OCI-LY7 (cell line): ENCODE measurements at regions not wholly inside any gene's neighbourhood (a gene's known extent, or its start where the extent isn't known, plus 50 kb on each side); places are given as distances from the start of the nearest gene placed in this dataset.

ENCODE experiments used
- BruUV-seq: library from RNA; stranded (reverse); fragments of 400-500 nt; replicated peaks from 2 replicates; lab custom pipeline; 2021; lab: Mats Ljungman, UMichigan
- CTCF ChIA-PET: fragments of 300-600 bp; sonication (Branson Sonifier 250); formaldehyde crosslinking; loops from one replicate; lab custom pipeline; 2022; ENCODE audit warnings: antibody characterized with exemption; ENCODE audit not compliant: unreplicated experiment; lab: Charles Lee
- POLR2A ChIA-PET: fragments of 300-600 bp; sonication (Branson Sonifier 250); formaldehyde crosslinking; loops from one replicate; lab custom pipeline; 2022; ENCODE audit warnings: antibody characterized with exemption; lab: Charles Lee
- DNase-seq: peaks from one replicate; pipeline ENCODE4 v3.0.0-alpha.2; 2015; ENCODE audit warnings: low spot score
- H2AFZ ChIP-seq: fragments of 200-600 bp; sonication (generic), shearing (Covaris generic); 2 replicates; pipeline ENCODE4 v1.6.1; 2014; ENCODE audit warnings: mild to moderate bottlenecking, antibody characterized with exemption, low read length, moderate library complexity
- H3K27ac ChIP-seq: fragments of 200-600 bp; sonication (generic); 2 replicates; pipeline ENCODE4 v1.5.1; 2014; ENCODE audit warnings: mixed run types, low read depth, mild to moderate bottlenecking, moderate library complexity, low read length, inconsistent platforms; ENCODE audit not compliant: poor library complexity, severe bottlenecking
- H3K36me3 ChIP-seq: fragments of 200-600 bp; sonication (generic); 2 replicates; pipeline ENCODE4 v1.6.1; 2014; ENCODE audit warnings: mild to moderate bottlenecking, antibody characterized with exemption, low read length, moderate library complexity, mixed read lengths; ENCODE audit not compliant: insufficient read depth
- H3K4me1 ChIP-seq: fragments of 200-600 bp; sonication (generic); 2 replicates; pipeline ENCODE4 v1.5.1; 2014; ENCODE audit warnings: mild to moderate bottlenecking, low read length; ENCODE audit not compliant: insufficient read depth, poor library complexity, severe bottlenecking
- H3K4me2 ChIP-seq: fragments of 200-600 bp; sonication (generic); 2 replicates; pipeline ENCODE4 v1.6.1; 2014; ENCODE audit warnings: mild to moderate bottlenecking, low read length
- H3K4me3 ChIP-seq: fragments of 200-600 bp; sonication (generic); 2 replicates; pipeline ENCODE4 v1.5.1; 2014; ENCODE audit warnings: mild to moderate bottlenecking, low read depth, low read length; ENCODE audit not compliant: poor library complexity, severe bottlenecking
- H3K79me2 ChIP-seq: fragments of 200-600 bp; sonication (generic); 2 replicates; pipeline ENCODE4 v1.6.1; 2016; ENCODE audit warnings: low read depth, mild to moderate bottlenecking, low read length, moderate library complexity, mixed read lengths; ENCODE audit not compliant: insufficient read depth
- H3K9me2 ChIP-seq: fragments of 200-600 bp; sonication (generic); 2 replicates; pipeline ENCODE4 v1.6.1; 2016; ENCODE audit warnings: mild to moderate bottlenecking, low read length, mixed read lengths; ENCODE audit not compliant: insufficient read depth
- H3K9me3 ChIP-seq: fragments of 200-600 bp; sonication (generic); 2 replicates; pipeline ENCODE4 v1.6.1; 2014; ENCODE audit warnings: mild to moderate bottlenecking, mixed run types, low read length, mixed read lengths
- H4K20me1 ChIP-seq: fragments of 200-600 bp; sonication (generic); 2 replicates; pipeline ENCODE4 v1.6.1; 2014; ENCODE audit warnings: mild to moderate bottlenecking, antibody characterized with exemption, low read length, moderate library complexity, mixed read lengths; ENCODE audit not compliant: insufficient read depth
- CTCF ChIP-seq: fragments of 200-600 bp; sonication (generic); conservative IDR thresholded peaks from 2 replicates; pipeline ENCODE4 v1.5.1; 2014; ENCODE audit warnings: mild to moderate bottlenecking, antibody characterized with exemption, low read length, moderate library complexity, mixed read lengths
- EZH2phosphoT487 ChIP-seq: fragments of 200-600 bp; sonication (generic); IDR thresholded peaks from 2 replicates; pipeline ENCODE4 v1.6.1; 2018; ENCODE audit warnings: low read depth, borderline replicate concordance, mild to moderate bottlenecking, mixed run types, antibody characterized with exemption, low read length, moderate library complexity, mixed read lengths
- intact Hi-C: fragments of 100-400 bp; cut with micrococcal nuclease; formaldehyde crosslinking; loops from one replicate; pipeline ENCODE4 v1.10.0; 2022; ENCODE audit not compliant: unreplicated experiment

GRCh38 chr20:37610203-37610798 lies 82.6 kb upstream of the BLCAP start:
- Histone ChIP-seq H4K20me1 (no peaks in the 10 kb centered on the region), H3K4me1 (no peaks in the 10 kb centered on the region), H3K79me2 (no peaks in the 10 kb centered on the region), H3K4me3 (no peak overlapping the region), H3K36me3 (no peaks in the 10 kb centered on the region), H3K9me3 (no peaks in the 10 kb centered on the region), H3K27ac (no peak overlapping the region), H3K4me2 (no peak overlapping the region), H3K9me2 (no peaks in the 10 kb centered on the region), H2AFZ (no peak overlapping the region)
- CTCF ChIA-PET = no interaction called here
- POLR2A ChIA-PET = interaction anchor here (1.0 kb wide), 1 partner anchor 117 kb away, joined by 4 read pairs; no protein-coding TSS in a partner anchor
- no peak for TF ChIP-seq EZH2phosphoT487
- TF ChIP-seq CTCF = no peak
- BruUV-seq = no TSS peak
- DNase-seq = no peak
- intact Hi-C loops = no loop called here

- Histone ChIP-seq H3K36me3 (no peaks in the 10 kb centered on the region), H3K9me2 (no peaks in the 10 kb centered on the region), H3K4me2 (no peak overlapping the region), H3K4me3 (no peak overlapping the region), H4K20me1 (no peaks in the 10 kb centered on the region), H2AFZ (no peak overlapping the region), H3K27ac (no peak overlapping the region), H3K79me2 (no peaks in the 10 kb centered on the region), H3K9me3 (no peaks in the 10 kb centered on the region), H3K4me1 (no peaks in the 10 kb centered on the region)
- POLR2A ChIA-PET = no interaction called here
- CTCF ChIA-PET = no interaction called here
- intact Hi-C loops = no loop called here
- no peak for TF ChIP-seq EZH2phosphoT487
- TF ChIP-seq CTCF = no peak
- BruUV-seq = no TSS peak
- no peak for DNase-seq
Measured at GRCh38 chr20:37602634-37603033, 75.0 kb upstream of the BLCAP start.

- ChIA-PET CTCF (no interaction called here), POLR2A (no interaction called here)
- DNase-seq = no peak
- 0 out of 2 replicates have a peak, but pooled peaks have one; percentile 17 for TF ChIP-seq CTCF
- TF ChIP-seq EZH2phosphoT487 = no peak
- no peaks in the 10 kb centered on the region for H3K36me3 ChIP-seq
- H3K4me1 ChIP-seq = no peaks in the 10 kb centered on the region
- no peaks in the 10 kb centered on the region for H3K9me3 ChIP-seq
- H2AFZ ChIP-seq = no peak overlapping the region
- no peaks in the 10 kb centered on the region for H3K79me2 ChIP-seq
- no peaks in the 10 kb centered on the region for H4K20me1 ChIP-seq
- intact Hi-C loops = no loop called here
- no peak overlapping the region for H3K4me3 ChIP-seq
- no peaks in the 10 kb centered on the region for H3K9me2 ChIP-seq
- no peak overlapping the region for H3K27ac ChIP-seq
- no TSS peak for BruUV-seq
- H3K4me2 ChIP-seq = no peak overlapping the region
Measured at GRCh38 chr20:37600486-37600885, 72.8 kb upstream of the BLCAP start.
